Progenitor cell of endocrine pancreas (in vitro differentiated cells): ENCODE measurements at regions not wholly inside any gene's neighbourhood (a gene's known extent, or its start where the extent isn't known, plus 50 kb on each side); places are given as distances from the start of the nearest gene placed in this dataset.

Experiments
- DNase-seq: peaks from one replicate; pipeline ENCODE4 v3.0.0; 2021; ENCODE audit warnings: low spot score; ENCODE audit not compliant: unreplicated experiment
- H3K27ac Mint-ChIP-seq: 2 replicates; pipeline ENCODE4 v1.8.0; 2021; ENCODE audit warnings: mild to moderate bottlenecking, moderate library complexity, mixed read lengths
- H3K27me3 Mint-ChIP-seq: 2 replicates; pipeline ENCODE4 v1.8.0; 2021; ENCODE audit warnings: mixed read lengths
- H3K36me3 Mint-ChIP-seq: 2 replicates; pipeline ENCODE4 v1.8.0; 2022; ENCODE audit warnings: mixed read lengths; ENCODE audit not compliant: insufficient read depth
- H3K4me1 Mint-ChIP-seq: 2 replicates; pipeline ENCODE4 v1.8.0; 2021; ENCODE audit warnings: low read depth, mixed read lengths
- H3K4me3 Mint-ChIP-seq: 2 replicates; pipeline ENCODE4 v1.8.0; 2021; ENCODE audit warnings: low read depth, mild to moderate bottlenecking, moderate library complexity, mixed read lengths
- H3K9me3 Mint-ChIP-seq: 2 replicates; pipeline ENCODE4 v1.8.0; 2021; ENCODE audit warnings: low read depth, mixed read lengths
- CTCF ChIP-seq: fragments of 200-600 bp; sonication (generic); IDR thresholded peaks from one replicate; pipeline ENCODE4 v1.5.0; 2021; ENCODE audit warnings: antibody characterized with exemption, mild to moderate bottlenecking; ENCODE audit not compliant: unreplicated experiment

GRCh38 chr11:128187377-128187776 is 400.0 kb downstream of the ETS1 start:
- H3K36me3 Mint-ChIP-seq, result peaks cover 1% of the 10 kb centered on the region
- no peak for DNase-seq
- no peak for TF ChIP-seq CTCF
- H3K27me3 Mint-ChIP-seq, result peaks cover 7% of the 10 kb centered on the region
- H3K4me3 Mint-ChIP-seq, result no peak overlapping the region
- H3K27ac Mint-ChIP-seq, result no peak overlapping the region
- H3K9me3 Mint-ChIP-seq, result peaks cover 19% of the 10 kb centered on the region
- no peaks in the 10 kb centered on the region for H3K4me1 Mint-ChIP-seq

GRCh38 chr11:128184981-128185380 is 402.4 kb downstream of the ETS1 start:
- peaks cover 7% of the 10 kb centered on the region for H3K27me3 Mint-ChIP-seq
- H3K4me1 Mint-ChIP-seq, result no peaks in the 10 kb centered on the region
- no peak overlapping the region for H3K27ac Mint-ChIP-seq
- H3K4me3 Mint-ChIP-seq, result no peak overlapping the region
- TF ChIP-seq CTCF, result no peak
- no peak for DNase-seq
- H3K36me3 Mint-ChIP-seq, result peaks cover 1% of the 10 kb centered on the region
- peaks cover 19% of the 10 kb centered on the region for H3K9me3 Mint-ChIP-seq

GRCh38 chr11:128182844-128183243 is 404.5 kb downstream of the ETS1 start:
- peaks cover 1% of the 10 kb centered on the region for H3K36me3 Mint-ChIP-seq
- TF ChIP-seq CTCF, result no peak
- no peak overlapping the region for H3K27ac Mint-ChIP-seq
- peaks cover 14% of the 10 kb centered on the region for H3K27me3 Mint-ChIP-seq
- no peaks in the 10 kb centered on the region for H3K4me1 Mint-ChIP-seq
- no peak for DNase-seq
- no peak overlapping the region for H3K4me3 Mint-ChIP-seq
- H3K9me3 Mint-ChIP-seq, result peaks cover 19% of the 10 kb centered on the region

GRCh38 chr11:128181984-128182383 is 405.4 kb downstream of the ETS1 start:
- H3K9me3 Mint-ChIP-seq, result peaks cover 19% of the 10 kb centered on the region
- no peak overlapping the region for H3K27ac Mint-ChIP-seq
- no peaks in the 10 kb centered on the region for H3K4me1 Mint-ChIP-seq
- H3K36me3 Mint-ChIP-seq, result peaks cover 1% of the 10 kb centered on the region
- DNase-seq, result no peak
- no peak overlapping the region for H3K4me3 Mint-ChIP-seq
- peaks cover 20% of the 10 kb centered on the region for H3K27me3 Mint-ChIP-seq
- no peak for TF ChIP-seq CTCF

- no peak overlapping the region for H3K4me3 Mint-ChIP-seq
- no peak overlapping the region for H3K27ac Mint-ChIP-seq
Observed at GRCh38 chr11:128181088-128181480, 406.3 kb downstream of the ETS1 start.

More at GRCh38 chr11:128181088-128181480, 406.3 kb downstream of the ETS1 start:
- no peaks in the 10 kb centered on the region for H3K4me1 Mint-ChIP-seq
- H3K9me3 Mint-ChIP-seq, result peaks cover 19% of the 10 kb centered on the region
- TF ChIP-seq CTCF, result no peak
- H3K36me3 Mint-ChIP-seq, result peaks cover 1% of the 10 kb centered on the region
- peaks cover 20% of the 10 kb centered on the region for H3K27me3 Mint-ChIP-seq
- no peak for DNase-seq
